OCI-LY3 (cell line): ENCODE measurements at regions not wholly inside any gene's neighbourhood (a gene's known extent, or its start where the extent isn't known, plus 50 kb on each side); places are given as distances from the start of the nearest gene placed in this dataset.

ENCODE experiments used
- EZH2phosphoT487 ChIP-seq: fragments of 200-600 bp; shearing (Covaris generic); IDR thresholded peaks from 2 replicates; pipeline ENCODE4 v1.6.1; 2018; ENCODE audit warnings: antibody characterized with exemption, mixed run types, low read depth
- TF ChIP-seq, protein P1 (sequence below): fragments of 200-600, 300-600 bp; sonication (generic); IDR thresholded peaks from 2 replicates; pipeline ENCODE4 v1.5.1; 2014; ENCODE audit warnings: antibody characterized with exemption, low read length, low read depth

DNA sequence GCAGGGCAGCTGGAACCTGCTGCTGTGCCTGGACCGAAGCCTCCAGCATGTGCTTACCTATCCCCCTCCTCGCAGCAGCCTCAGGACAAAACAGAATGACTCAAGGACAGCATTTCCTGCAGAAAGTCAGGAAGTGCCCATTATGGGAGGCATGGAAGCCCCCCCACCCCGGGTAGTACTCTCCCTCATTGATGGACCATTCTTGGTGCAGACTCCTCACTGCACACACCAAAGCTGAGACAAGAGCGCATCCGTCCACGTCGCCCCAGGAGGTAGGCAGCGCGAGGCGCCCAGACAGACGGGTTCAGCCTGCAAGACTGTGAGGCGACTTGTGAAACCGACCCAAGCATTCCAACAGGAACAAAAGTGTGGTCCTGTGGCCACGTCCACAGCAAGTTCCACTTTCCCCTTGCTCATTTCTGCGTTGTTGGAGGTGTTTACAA lies 243.9 kb upstream of the ATXN7L3B start:
- TF ChIP-seq, protein P1, sequence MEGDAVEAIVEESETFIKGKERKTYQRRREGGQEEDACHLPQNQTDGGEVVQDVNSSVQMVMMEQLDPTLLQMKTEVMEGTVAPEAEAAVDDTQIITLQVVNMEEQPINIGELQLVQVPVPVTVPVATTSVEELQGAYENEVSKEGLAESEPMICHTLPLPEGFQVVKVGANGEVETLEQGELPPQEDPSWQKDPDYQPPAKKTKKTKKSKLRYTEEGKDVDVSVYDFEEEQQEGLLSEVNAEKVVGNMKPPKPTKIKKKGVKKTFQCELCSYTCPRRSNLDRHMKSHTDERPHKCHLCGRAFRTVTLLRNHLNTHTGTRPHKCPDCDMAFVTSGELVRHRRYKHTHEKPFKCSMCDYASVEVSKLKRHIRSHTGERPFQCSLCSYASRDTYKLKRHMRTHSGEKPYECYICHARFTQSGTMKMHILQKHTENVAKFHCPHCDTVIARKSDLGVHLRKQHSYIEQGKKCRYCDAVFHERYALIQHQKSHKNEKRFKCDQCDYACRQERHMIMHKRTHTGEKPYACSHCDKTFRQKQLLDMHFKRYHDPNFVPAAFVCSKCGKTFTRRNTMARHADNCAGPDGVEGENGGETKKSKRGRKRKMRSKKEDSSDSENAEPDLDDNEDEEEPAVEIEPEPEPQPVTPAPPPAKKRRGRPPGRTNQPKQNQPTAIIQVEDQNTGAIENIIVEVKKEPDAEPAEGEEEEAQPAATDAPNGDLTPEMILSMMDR: no peak
- TF ChIP-seq EZH2phosphoT487: no peak
